HK-2 (cell line): ENCODE measurements at regions not wholly inside any gene's neighbourhood (a gene's known extent, or its start where the extent isn't known, plus 50 kb on each side); places are given as distances from the start of the nearest gene placed in this dataset.
"Not testable (repeated sequence)": the region's sequence is repeated elsewhere in the genome, so short reads cannot be mapped to it uniquely, and the experiment has no call there.

Experiments used
- DNase-seq: peaks from one replicate; pipeline ENCODE4 v3.0.0-alpha.2; 2018; ENCODE audit not compliant: unreplicated experiment

GRCh38 chr15:96166223-96167200, 164.0 kb upstream of the NR2F2 start:
- DNase-seq: no peak

- DNase-seq: not testable (repeated sequence)
Measured at GRCh38 chr15:96170616-96170978, 159.9 kb upstream of the NR2F2 start.

- DNase-seq: peak; percentile 31
Measured at GRCh38 chr15:96170979-96171739, 159.3 kb upstream of the NR2F2 start.

- DNase-seq: no peak
Measured at GRCh38 chr15:96171853-96172296, 158.6 kb upstream of the NR2F2 start.

- DNase-seq: no peak
Measured at GRCh38 chr15:96172417-96172816, 158.1 kb upstream of the NR2F2 start.

GRCh38 chr15:96176831-96177230, 153.7 kb upstream of the NR2F2 start:
- DNase-seq: no peak

GRCh38 chr15:96177279-96177678, 153.2 kb upstream of the NR2F2 start:
- DNase-seq: no peak

- no peak for DNase-seq
Measured at GRCh38 chr15:96180087-96180748, 150.3 kb upstream of the NR2F2 start.

- DNase-seq: no peak
Measured at GRCh38 chr15:96181217-96181616, 149.3 kb upstream of the NR2F2 start.

- DNase-seq: no peak
Measured at GRCh38 chr15:96181873-96182301, 148.6 kb upstream of the NR2F2 start.

GRCh38 chr15:96182736-96183513, 147.6 kb upstream of the NR2F2 start:
- DNase-seq: no peak

- DNase-seq: no peak
Measured at GRCh38 chr15:96183514-96183850, 147.0 kb upstream of the NR2F2 start.

GRCh38 chr15:96183867-96184266, 146.6 kb upstream of the NR2F2 start:
- no peak for DNase-seq

- no peak for DNase-seq
Measured at GRCh38 chr15:96184297-96184696, 146.2 kb upstream of the NR2F2 start.

- no peak for DNase-seq
Measured at GRCh38 chr15:96186105-96186504, 144.4 kb upstream of the NR2F2 start.

GRCh38 chr15:96187341-96188305, 142.9 kb upstream of the NR2F2 start:
- DNase-seq: no peak

- DNase-seq: no peak
Measured at GRCh38 chr15:96197721-96198120, 132.8 kb upstream of the NR2F2 start.

- no peak for DNase-seq
Measured at GRCh38 chr15:96199111-96199510, 131.4 kb upstream of the NR2F2 start.

GRCh38 chr15:96200357-96200967, 130.0 kb upstream of the NR2F2 start:
- DNase-seq: no peak

- DNase-seq: no peak
Measured at GRCh38 chr15:96201696-96202095, 128.8 kb upstream of the NR2F2 start.
